ENCODE measurements at regions not wholly inside any gene's neighbourhood (a gene's known extent, or its start where the extent isn't known, plus 50 kb on each side); places are given as distances from the start of the nearest gene placed in this dataset.

DNA sequence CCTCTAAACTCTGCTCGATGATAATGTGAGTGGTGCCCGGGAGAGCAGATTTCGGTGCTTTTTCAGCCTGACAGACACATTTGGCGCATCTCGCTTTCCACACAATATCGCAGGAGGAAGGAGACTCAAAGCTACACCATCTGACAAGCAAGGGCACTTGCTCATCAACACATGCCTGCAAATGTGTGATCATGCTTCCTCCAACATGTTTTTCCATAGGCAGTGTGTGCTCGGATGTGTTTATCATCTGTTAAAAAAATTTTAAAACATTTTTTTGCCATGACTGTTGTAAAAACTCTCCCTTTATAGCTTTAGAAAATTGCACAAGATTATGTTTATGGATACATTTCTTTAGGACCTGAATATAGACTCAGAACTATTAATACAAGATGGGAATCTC lies 170.3 kb upstream of the PUDP start:
- Histone ChIP-seq H3K9me3 (no peaks in the 10 kb centered on the region), H3K4me1 (no peaks in the 10 kb centered on the region), H3K27me3 (no peaks in the 10 kb centered on the region), H3K27ac (no peak overlapping the region), H3K36me3 (no peaks in the 10 kb centered on the region), H3K4me3 (no peak overlapping the region)
- intact Hi-C loops (cut with DNase I; ENCODE audit: low total_unique reads) = no loop called here
- TF ChIP-seq POLR2A (IDR thresholded peaks at IDR 0.05) = no peak
- TF ChIP-seq, protein P1, sequence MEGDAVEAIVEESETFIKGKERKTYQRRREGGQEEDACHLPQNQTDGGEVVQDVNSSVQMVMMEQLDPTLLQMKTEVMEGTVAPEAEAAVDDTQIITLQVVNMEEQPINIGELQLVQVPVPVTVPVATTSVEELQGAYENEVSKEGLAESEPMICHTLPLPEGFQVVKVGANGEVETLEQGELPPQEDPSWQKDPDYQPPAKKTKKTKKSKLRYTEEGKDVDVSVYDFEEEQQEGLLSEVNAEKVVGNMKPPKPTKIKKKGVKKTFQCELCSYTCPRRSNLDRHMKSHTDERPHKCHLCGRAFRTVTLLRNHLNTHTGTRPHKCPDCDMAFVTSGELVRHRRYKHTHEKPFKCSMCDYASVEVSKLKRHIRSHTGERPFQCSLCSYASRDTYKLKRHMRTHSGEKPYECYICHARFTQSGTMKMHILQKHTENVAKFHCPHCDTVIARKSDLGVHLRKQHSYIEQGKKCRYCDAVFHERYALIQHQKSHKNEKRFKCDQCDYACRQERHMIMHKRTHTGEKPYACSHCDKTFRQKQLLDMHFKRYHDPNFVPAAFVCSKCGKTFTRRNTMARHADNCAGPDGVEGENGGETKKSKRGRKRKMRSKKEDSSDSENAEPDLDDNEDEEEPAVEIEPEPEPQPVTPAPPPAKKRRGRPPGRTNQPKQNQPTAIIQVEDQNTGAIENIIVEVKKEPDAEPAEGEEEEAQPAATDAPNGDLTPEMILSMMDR (IDR thresholded peaks at IDR 0.05) = no peak
- no peak for TF ChIP-seq POLR2AphosphoS5 (IDR thresholded peaks at IDR 0.05)
- DNase-seq (ENCODE audit: low spot score in 2 of 2) = no peak

DNA sequence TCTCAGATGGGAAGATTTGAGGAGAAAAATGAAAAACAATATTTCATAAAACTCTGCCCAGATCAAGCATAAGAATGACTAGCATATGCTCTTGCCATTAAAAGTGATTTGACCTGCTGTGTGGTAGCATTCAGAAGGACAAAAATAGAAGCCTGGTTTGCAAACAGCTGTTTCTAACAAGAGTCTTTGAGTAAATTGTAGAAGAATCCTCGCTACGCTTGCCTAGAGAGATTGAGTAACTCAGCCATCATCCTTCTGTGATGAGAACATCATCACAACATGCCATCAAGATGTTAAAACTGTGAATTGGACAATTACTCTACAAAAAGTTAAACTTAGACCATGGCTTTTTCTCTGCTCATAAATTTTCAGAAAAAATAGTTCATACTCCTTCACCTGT lies 168.9 kb upstream of the PUDP start:
- intact Hi-C loops (cut with DNase I; ENCODE audit: low total_unique reads) = no loop called here
- no peak overlapping the region for H3K4me3 ChIP-seq
- no peaks in the 10 kb centered on the region for H3K36me3 ChIP-seq
- H3K27ac ChIP-seq = no peak overlapping the region
- no peaks in the 10 kb centered on the region for H3K4me1 ChIP-seq
- no peaks in the 10 kb centered on the region for H3K27me3 ChIP-seq
- DNase-seq (ENCODE audit: low spot score in 2 of 2) = no peak
- TF ChIP-seq POLR2A (IDR thresholded peaks at IDR 0.05) = no peak
- no peak for TF ChIP-seq POLR2AphosphoS5 (IDR thresholded peaks at IDR 0.05)
- TF ChIP-seq, protein P1 (IDR thresholded peaks at IDR 0.05) = no peak
- no peaks in the 10 kb centered on the region for H3K9me3 ChIP-seq

DNA sequence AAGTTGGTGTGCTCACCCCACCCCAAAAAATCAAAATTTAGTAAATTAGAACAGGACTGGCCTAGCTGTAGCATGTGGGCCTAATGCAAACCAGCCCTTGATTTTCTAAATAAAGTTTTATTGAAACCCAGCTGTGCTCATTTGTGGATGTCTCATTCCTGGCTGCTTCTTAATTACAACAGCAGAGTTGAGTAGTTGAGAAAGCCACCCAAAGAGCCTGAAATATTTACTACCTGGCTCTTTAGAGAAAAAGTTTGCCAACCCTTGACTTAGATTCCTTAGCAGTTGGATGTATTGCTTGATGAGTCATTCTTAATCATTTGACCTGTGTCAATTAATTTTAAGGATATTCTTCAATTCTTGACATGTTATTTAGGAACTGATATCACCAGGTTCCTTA lies 168.3 kb upstream of the PUDP start:
- no peak overlapping the region for H3K27ac ChIP-seq
- intact Hi-C loops (cut with DNase I; ENCODE audit: low total_unique reads) = no loop called here
- no peaks in the 10 kb centered on the region for H3K27me3 ChIP-seq

DNA sequence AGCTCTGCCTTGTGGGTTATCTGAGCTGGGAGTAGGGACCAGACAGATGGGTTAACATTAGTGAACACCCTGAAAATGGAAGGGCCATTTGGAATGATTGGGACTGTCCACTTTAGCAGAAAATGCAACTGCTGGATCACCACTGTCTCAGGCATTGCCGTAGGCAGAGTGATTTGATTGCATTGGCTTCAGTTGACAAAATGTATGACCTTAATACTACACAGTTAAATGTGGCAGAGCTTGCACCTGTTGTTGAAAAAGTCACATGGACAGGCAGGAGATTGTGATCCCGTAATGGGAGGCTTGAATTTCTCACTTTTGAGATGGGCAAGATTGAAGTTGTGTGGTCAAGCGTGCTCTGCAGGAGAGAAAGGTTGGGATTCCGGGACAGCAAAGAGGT lies 166.5 kb upstream of the PUDP start:
- no peaks in the 10 kb centered on the region for H3K9me3 ChIP-seq
- H3K4me3 ChIP-seq = no peak overlapping the region
- DNase-seq (ENCODE audit: low spot score in 2 of 2) = no peak
- intact Hi-C loops (cut with DNase I; ENCODE audit: low total_unique reads) = no loop called here
- no peak for TF ChIP-seq POLR2AphosphoS5 (IDR thresholded peaks at IDR 0.05)
- TF ChIP-seq, protein P1 (IDR thresholded peaks at IDR 0.05) = no peak
- TF ChIP-seq POLR2A (IDR thresholded peaks at IDR 0.05) = no peak
- H3K36me3 ChIP-seq = no peaks in the 10 kb centered on the region
- H3K27me3 ChIP-seq = no peaks in the 10 kb centered on the region
- no peaks in the 10 kb centered on the region for H3K4me1 ChIP-seq
- no peak overlapping the region for H3K27ac ChIP-seq

More for the DNA sequence above, 168.3 kb upstream of the PUDP start:
- Histone ChIP-seq H3K4me3 (no peak overlapping the region), H3K36me3 (no peaks in the 10 kb centered on the region), H3K9me3 (no peaks in the 10 kb centered on the region), H3K4me1 (no peaks in the 10 kb centered on the region)
- no peak for DNase-seq (ENCODE audit: low spot score in 2 of 2)
- TF ChIP-seq POLR2A (IDR thresholded peaks at IDR 0.05) (no peak), POLR2AphosphoS5 (IDR thresholded peaks at IDR 0.05) (no peak)
- TF ChIP-seq, protein P1 (IDR thresholded peaks at IDR 0.05) = no peak

DNA sequence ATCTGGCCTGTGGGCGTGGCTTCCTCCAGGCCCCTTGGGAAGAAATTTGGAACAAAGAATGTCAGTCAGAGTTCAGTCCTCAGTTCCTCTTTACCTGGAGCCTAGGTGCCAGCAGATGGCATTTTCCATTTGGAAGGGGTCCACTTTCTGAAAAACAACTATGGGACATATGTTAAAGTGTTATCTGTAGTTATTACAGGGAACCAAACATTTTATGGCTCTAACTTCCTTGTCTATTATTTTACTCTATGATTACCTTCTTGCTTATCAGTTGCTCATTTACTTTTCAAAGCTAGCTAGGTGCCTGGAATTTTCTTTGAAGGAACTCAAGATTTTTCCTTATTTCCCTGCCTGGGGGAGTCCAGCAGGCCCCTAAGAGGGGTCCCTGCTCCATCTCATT lies 159.8 kb upstream of the PUDP start:
- no peak for TF ChIP-seq POLR2AphosphoS5 (IDR thresholded peaks at IDR 0.05)
- TF ChIP-seq POLR2A (IDR thresholded peaks at IDR 0.05) = no peak
- TF ChIP-seq, protein P1 (IDR thresholded peaks at IDR 0.05) = no peak
- intact Hi-C loops (cut with DNase I; ENCODE audit: low total_unique reads) = no loop called here
- Histone ChIP-seq H3K27me3 (no peaks in the 10 kb centered on the region), H3K4me1 (no peaks in the 10 kb centered on the region), H3K27ac (no peak overlapping the region), H3K36me3 (no peaks in the 10 kb centered on the region), H3K4me3 (no peak overlapping the region), H3K9me3 (no peaks in the 10 kb centered on the region)
- no peak for DNase-seq (ENCODE audit: low spot score in 2 of 2)
